ENCODE measurements at regions not wholly inside any gene's neighbourhood (a gene's known extent, or its start where the extent isn't known, plus 50 kb on each side); places are given as distances from the start of the nearest gene placed in this dataset.
A peak's percentile ranks its signal among the peaks of the same experiment; 100 is the strongest.
"Not testable (repeated sequence)": the region's sequence is repeated elsewhere in the genome, so short reads cannot be mapped to it uniquely, and the experiment has no call there.

DNA sequence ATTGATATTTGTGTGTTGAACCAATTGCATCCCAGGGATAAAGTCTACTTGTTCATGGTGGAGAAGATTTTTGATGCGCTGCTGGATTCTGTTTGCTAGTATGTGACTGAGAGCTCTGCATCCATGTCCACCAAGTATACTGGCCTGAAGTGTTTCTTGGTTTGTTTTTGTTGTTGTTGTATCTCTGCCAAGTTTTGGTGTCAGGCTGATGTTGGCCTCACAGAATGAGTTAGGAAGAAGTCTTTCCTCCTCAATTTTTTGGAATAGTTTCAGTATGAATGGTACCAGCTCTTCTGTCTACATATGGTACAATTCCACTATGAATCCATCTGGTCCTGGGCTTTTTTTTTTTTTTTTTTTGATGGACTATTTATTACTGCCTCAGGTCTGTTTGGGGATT is 50.9 kb upstream of the OSTN start:
- Histone ChIP-seq H3K36me3 (replicated peaks; ENCODE audit: control insufficient read depth, insufficient read depth, low read length) (no peaks in the 10 kb centered on the region), H3K4me3 (ENCODE audit: insufficient read depth, low read depth, low read length) (no peak overlapping the region), H3K27me3 (ENCODE audit: control insufficient read depth, insufficient read depth, low read length) (no peaks in the 10 kb centered on the region)
- no peak for DNase-seq

DNA sequence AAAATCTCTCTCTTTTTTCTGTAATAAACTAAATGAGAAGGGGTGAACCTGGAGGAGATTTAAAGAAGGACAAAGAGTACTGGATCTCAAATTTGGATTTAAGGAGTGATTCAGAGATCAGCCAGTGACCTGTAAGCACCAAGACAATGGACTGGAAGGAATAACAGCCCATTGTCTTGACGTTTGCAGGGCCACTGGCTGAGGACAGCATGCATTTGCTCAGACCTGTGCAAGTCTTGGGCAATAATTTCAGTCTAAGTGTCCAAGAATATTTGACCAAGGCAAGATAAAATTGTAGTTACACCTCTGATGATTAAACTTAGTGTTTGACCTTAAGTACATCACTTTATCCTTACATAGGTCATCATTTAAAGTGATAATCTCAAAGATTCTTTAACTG is 55.8 kb upstream of the OSTN start:
- Histone ChIP-seq H3K4me3 (ENCODE audit: insufficient read depth, low read depth, low read length) (no peak overlapping the region), H3K27me3 (ENCODE audit: control insufficient read depth, insufficient read depth, low read length) (no peaks in the 10 kb centered on the region), H3K36me3 (replicated peaks; ENCODE audit: control insufficient read depth, insufficient read depth, low read length) (no peaks in the 10 kb centered on the region)
- no peak for DNase-seq

DNA sequence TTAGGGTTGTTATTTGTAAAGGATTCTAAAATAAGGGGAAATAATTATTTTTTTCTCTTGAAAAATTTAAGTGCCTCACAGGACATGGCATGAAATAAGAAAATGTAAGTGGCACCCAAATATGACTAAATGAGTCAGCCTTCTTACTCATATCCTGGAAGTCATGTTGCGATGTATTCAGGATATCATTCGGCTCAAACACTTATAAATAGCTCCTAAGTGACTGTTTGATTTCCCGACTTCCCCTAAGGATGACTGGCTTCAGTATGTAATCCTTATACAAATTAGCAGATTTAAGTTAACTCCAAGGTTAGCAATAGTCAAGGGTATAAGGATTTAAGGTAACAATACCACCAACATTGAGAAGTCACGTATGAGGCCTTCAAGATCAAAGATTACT is 57.3 kb upstream of the OSTN start:
- Histone ChIP-seq H3K27me3 (ENCODE audit: control insufficient read depth, insufficient read depth, low read length) (no peaks in the 10 kb centered on the region), H3K4me3 (ENCODE audit: insufficient read depth, low read depth, low read length) (no peak overlapping the region), H3K36me3 (replicated peaks; ENCODE audit: control insufficient read depth, insufficient read depth, low read length) (no peaks in the 10 kb centered on the region)
- no peak for DNase-seq

DNA sequence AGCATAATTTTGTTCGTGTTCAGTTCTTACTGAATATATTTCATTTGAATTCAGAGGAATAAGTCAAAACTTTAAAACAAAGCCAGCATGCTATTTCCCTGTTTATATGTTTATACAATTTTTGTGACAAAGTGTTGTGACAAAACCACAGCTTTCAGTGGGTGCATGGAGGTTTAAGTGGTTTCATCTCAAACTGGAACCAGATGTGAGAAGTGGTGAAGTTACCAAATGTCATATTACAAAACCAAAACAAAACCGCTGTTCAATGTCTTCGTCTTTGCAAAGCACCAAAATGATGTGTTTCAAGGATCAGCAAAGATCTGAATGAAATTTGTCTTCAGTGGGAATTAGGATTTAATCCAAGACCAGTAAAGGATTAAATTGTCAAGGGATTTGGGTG is 59.3 kb upstream of the OSTN start:
- no peak for DNase-seq
- no peaks in the 10 kb centered on the region for H3K36me3 ChIP-seq (replicated peaks; ENCODE audit: control insufficient read depth, insufficient read depth, low read length)
- H3K4me3 ChIP-seq (ENCODE audit: insufficient read depth, low read depth, low read length) = no peak overlapping the region
- no peaks in the 10 kb centered on the region for H3K27me3 ChIP-seq (ENCODE audit: control insufficient read depth, insufficient read depth, low read length)

DNA sequence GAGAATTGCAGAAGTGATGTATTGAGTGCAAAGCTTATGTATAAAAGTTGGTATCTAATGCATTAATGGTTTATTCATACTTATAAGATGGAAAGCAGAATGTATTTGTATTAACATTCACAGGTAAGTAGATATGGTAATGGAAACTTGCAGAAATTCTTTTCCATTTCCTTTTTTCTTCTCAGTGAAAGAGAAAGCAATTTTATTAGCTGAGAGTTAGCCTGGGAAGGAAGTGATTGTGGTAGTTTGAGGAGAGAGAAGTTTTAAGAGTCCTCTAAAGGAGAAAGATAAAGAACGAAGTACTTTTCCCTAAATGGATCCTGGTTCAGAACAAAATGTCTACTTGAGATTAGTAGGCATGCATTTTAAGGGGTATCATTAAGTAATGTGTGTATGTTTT is 60.1 kb upstream of the OSTN start:
- Histone ChIP-seq H3K4me3 (ENCODE audit: insufficient read depth, low read depth, low read length) (no peak overlapping the region), H3K36me3 (replicated peaks; ENCODE audit: control insufficient read depth, insufficient read depth, low read length) (no peaks in the 10 kb centered on the region), H3K27me3 (ENCODE audit: control insufficient read depth, insufficient read depth, low read length) (no peaks in the 10 kb centered on the region)
- DNase-seq = no peak

DNA sequence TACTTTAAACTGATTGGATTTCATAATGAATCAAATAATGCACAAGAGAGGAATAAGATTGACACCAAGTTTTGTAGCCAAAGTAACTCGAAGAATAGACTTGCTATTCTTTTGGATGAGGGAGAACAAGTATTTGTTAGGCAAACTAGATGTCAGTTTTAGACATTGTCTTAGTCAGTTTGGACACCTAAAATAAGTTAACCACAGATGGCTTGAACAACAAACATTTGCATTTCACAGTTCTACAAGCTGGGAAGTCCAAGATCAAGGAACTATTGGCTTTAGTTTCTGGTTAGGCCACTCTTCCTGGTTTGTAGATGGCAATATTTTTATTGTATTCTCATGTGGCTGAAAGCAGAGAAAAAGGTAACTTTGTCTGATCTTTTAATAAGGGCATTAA is 61.3 kb upstream of the OSTN start:
- DNase-seq = no peak
- Histone ChIP-seq H3K27me3 (ENCODE audit: control insufficient read depth, insufficient read depth, low read length) (no peaks in the 10 kb centered on the region), H3K36me3 (replicated peaks; ENCODE audit: control insufficient read depth, insufficient read depth, low read length) (no peaks in the 10 kb centered on the region), H3K4me3 (ENCODE audit: insufficient read depth, low read depth, low read length) (no peak overlapping the region)

DNA sequence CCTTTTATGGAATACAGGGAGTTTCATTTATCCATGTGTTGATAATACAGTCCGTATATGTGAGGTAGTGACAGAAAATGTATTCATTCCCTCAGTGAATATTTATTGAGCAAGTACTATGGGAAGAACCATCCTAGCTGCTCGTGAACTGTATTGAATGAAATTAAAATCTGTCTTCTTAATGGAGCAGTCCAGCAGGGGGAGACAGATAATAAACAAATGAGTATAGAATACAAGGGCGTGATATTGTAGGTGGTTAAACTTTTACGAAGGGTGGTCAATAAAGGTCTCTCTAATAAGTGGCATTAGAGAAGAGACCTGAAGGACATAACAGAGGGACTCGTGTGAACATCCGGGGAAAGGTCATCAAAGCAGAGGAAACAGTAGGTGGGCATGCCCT is 62.7 kb upstream of the OSTN start:
- no peak overlapping the region for H3K4me3 ChIP-seq (ENCODE audit: insufficient read depth, low read depth, low read length)
- peak; percentile 36 for DNase-seq
- no peaks in the 10 kb centered on the region for H3K36me3 ChIP-seq (replicated peaks; ENCODE audit: control insufficient read depth, insufficient read depth, low read length)
- no peaks in the 10 kb centered on the region for H3K27me3 ChIP-seq (ENCODE audit: control insufficient read depth, insufficient read depth, low read length)

DNA sequence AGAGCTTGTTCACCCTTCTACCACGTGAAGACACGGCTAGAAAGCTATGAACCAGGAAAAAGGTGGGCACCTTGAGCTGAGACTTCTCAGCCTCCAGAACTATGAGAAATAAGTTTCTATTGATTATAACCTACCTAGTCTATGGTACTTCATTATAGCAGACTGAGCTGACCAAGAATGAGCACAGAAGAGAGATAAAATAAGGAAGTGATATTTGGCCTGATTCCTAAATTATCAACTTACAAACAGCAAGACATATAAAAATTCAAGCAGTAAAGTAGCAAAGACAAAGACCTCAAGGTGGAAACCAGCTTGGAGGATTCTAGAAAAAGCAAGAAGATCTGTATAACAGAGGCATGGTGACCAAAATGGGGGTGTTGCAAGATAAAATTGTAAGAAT is 63.9 kb upstream of the OSTN start:
- DNase-seq = no peak
- Histone ChIP-seq H3K4me3 (ENCODE audit: insufficient read depth, low read depth, low read length) (no peak overlapping the region), H3K36me3 (replicated peaks; ENCODE audit: control insufficient read depth, insufficient read depth, low read length) (no peaks in the 10 kb centered on the region), H3K27me3 (ENCODE audit: control insufficient read depth, insufficient read depth, low read length) (no peaks in the 10 kb centered on the region)

DNA sequence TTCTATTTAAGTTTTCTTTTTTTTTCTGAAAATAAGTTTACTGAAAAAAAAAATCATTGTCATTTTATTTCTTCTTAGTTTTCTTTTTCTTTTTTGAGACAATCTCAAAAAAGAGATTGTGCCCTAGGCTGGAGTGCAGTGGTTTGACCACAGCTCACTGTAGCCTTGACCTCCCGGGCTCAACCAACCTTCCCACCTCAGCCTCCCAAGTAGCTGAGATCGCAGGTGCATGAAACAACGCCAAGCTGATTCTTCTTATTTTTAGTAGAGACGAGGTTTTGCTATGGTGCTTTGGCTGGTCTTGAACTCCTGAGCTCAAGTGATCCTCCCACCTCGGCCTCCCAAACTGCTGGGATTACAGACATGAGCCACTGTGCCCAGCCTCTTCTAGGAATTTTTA is 65.7 kb upstream of the OSTN start:
- Histone ChIP-seq H3K27me3 (ENCODE audit: control insufficient read depth, insufficient read depth, low read length) (no peaks in the 10 kb centered on the region), H3K36me3 (replicated peaks; ENCODE audit: control insufficient read depth, insufficient read depth, low read length) (no peaks in the 10 kb centered on the region), H3K4me3 (ENCODE audit: insufficient read depth, low read depth, low read length) (no peak overlapping the region)
- DNase-seq = no peak

DNA sequence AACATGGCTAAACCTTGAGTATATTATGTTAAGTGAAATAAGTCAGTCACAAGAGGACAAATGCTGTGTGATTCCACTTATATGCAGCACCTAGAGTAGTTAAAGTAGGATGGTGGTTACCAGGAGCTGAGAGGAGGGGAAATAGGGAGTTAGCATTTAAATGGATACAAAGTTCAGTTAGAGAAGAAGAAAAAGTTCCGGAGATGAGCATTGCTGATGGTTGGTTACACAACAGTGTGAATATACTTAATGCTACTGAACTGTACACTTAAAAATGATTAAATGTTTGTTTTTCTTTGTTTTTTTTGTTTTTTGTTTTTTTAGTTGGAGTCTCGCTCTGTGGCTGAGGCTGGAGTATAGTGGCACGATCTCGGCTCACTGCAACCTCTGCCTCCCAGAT is 67.7 kb upstream of the OSTN start:
- DNase-seq = no peak
- Histone ChIP-seq H3K27me3 (ENCODE audit: control insufficient read depth, insufficient read depth, low read length) (no peaks in the 10 kb centered on the region), H3K36me3 (replicated peaks; ENCODE audit: control insufficient read depth, insufficient read depth, low read length) (no peaks in the 10 kb centered on the region), H3K4me3 (ENCODE audit: insufficient read depth, low read depth, low read length) (no peak overlapping the region)

DNA sequence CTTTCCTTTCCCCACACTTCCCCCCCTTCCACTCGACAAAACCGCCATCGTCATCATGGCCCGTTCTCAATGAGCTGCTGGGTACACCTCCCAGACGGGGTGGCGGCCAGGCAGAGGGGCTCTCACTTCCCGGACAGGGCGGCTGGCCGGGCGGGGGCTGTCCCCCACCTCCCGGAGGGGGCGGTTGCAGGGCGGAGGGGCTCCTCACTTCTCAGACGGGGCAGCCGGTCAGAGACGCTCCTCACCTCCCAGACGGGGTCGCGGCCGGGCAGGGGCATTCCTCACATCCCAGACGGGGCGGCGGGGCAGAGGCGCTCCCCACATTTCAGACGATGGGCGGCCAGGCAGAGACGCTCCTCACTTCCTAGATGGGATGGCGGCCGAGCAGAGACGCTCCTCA is 74.2 kb upstream of the OSTN start:
- not testable (repeated sequence) for H3K27me3 ChIP-seq (ENCODE audit: control insufficient read depth, insufficient read depth, low read length); DNase-seq; H3K4me3 ChIP-seq (ENCODE audit: insufficient read depth, low read depth, low read length); H3K36me3 ChIP-seq (replicated peaks; ENCODE audit: control insufficient read depth, insufficient read depth, low read length)

DNA sequence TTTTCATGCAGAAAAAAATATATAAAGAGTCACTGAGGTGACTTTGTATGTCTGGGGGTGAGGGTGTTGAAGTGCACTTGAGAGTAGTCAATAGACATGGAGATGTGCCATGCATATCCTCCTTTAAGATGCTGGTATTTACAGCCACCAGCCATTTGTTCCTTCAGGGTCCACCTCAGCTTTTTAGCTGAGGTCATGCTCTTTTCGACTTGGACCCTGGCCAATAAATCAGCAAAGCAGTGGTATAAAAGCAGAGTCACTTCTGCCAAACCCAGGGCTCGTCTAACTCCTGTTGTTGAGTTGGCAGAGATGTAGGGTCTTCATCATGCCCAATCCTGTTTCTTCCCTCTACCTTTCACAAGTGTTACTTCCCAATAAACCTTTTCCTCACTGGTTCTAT is 75.1 kb upstream of the OSTN start:
- no peak for DNase-seq
- no peaks in the 10 kb centered on the region for H3K27me3 ChIP-seq (ENCODE audit: control insufficient read depth, insufficient read depth, low read length)
- no peak overlapping the region for H3K4me3 ChIP-seq (ENCODE audit: insufficient read depth, low read depth, low read length)
- no peaks in the 10 kb centered on the region for H3K36me3 ChIP-seq (replicated peaks; ENCODE audit: control insufficient read depth, insufficient read depth, low read length)

DNA sequence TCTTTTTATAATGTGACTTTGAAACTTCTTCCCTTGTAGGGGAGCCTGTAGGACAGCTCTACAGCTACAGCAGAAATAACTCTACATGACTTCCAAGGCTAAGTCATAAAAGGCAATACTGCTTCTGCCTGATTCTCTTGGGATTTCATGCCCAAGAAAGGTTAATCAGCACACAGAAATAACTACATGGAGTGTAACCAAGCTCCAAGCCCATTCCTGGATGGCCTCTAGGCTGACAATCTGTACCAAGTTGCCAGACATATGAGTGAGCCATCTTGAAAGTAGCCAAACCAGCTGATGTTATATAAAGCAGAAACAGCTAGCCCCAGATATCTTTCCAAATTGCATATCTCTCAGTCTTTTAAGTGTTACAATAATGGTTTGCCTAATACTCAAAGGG is 75.8 kb upstream of the OSTN start:
- Histone ChIP-seq H3K4me3 (ENCODE audit: insufficient read depth, low read depth, low read length) (no peak overlapping the region), H3K36me3 (replicated peaks; ENCODE audit: control insufficient read depth, insufficient read depth, low read length) (no peaks in the 10 kb centered on the region)
- no peak for DNase-seq

DNA sequence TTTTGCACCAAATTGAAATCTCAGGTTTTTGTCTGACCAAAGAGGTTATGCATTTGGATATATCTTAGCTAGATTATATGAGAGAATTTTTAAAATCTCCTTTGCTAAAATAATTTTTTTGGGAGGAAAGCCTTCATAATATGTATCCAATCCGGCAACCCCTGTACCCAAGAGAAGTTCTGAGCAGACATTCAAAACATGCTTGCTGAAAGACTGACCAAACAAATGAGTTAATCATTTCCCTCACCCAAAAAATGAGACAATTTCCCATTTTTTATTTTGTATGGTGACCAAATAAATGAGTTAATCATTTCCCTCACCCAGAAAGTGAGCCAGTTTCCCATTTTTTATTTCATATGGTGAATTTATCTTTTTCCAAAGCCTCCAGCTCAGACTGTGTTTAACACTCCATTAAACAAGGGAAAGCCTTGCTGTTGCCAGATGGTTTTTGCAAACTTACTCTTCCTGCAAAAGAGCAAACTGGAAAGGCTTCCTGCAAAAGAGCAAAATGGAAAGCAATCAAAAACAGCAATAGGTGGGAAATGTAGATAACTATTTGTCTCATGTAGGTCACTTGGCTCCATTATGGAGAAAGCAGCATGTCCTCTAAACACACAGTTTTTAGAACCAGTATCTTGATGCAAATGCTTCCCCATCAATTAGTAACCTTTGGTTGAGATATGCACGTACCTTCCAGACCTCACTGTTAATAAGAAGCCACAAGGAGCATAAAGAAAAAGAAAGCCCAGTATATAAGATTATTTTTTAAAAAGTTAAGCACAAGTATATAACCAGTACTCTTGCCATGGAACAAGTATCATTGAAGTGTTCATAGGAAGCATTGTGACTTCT is 78.4 kb upstream of the OSTN start:
- no peak for DNase-seq
- H3K36me3 ChIP-seq (replicated peaks; ENCODE audit: control insufficient read depth, insufficient read depth, low read length) = no peaks in the 10 kb centered on the region
- H3K27me3 ChIP-seq (ENCODE audit: control insufficient read depth, insufficient read depth, low read length) = no peaks in the 10 kb centered on the region
- no peak overlapping the region for H3K4me3 ChIP-seq (ENCODE audit: insufficient read depth, low read depth, low read length)

More for the DNA sequence above, 75.8 kb upstream of the OSTN start:
- H3K27me3 ChIP-seq (ENCODE audit: control insufficient read depth, insufficient read depth, low read length) = no peaks in the 10 kb centered on the region

DNA sequence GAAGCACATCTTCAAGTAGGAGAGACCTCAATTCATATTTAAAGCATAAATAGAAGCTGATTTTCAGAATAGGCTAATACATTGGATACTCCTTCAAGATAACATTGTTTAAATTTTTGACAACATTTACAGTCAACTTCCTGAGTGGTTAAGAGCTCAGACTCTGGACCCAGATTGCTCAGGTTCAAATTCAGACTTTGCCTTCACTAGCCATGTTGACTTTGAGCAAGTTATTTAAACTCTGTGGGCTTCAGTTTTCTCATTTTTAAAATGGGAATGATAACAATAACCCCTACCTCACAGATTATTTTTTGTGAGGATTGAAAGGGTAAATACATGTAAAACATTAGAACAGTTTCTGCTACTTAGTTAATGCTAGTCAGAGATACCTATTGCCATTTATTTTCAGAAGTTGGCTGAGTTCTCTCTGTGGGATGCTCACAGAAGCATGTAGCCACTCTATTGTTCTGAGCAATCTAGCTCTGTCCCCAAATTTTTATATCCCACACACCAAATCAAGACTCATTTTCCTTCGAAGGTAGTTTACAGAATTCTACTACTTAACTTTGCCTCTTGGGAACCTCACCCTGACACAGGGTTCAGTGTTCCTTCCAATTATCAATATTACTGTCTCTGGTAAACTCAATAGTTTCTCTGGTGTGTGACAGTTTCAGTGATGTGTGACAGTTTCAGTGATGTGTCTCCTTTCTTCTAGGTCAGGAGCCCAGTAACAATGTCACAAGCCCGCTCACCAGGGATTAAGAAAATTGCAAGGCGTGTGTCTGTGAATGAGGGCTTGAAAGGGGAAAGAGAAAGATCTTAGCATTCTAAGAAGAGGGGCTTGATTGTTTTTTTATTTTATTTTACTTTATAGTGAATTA is 79.4 kb upstream of the OSTN start:
- Histone ChIP-seq H3K36me3 (replicated peaks; ENCODE audit: control insufficient read depth, insufficient read depth, low read length) (no peaks in the 10 kb centered on the region), H3K27me3 (ENCODE audit: control insufficient read depth, insufficient read depth, low read length) (no peaks in the 10 kb centered on the region), H3K4me3 (ENCODE audit: insufficient read depth, low read depth, low read length) (no peak overlapping the region)
- DNase-seq = no peak
